Neural cell (in vitro differentiated cells): ENCODE measurements at regions not wholly inside any gene's neighbourhood (a gene's known extent, or its start where the extent isn't known, plus 50 kb on each side); places are given as distances from the start of the nearest gene placed in this dataset.

Experiments used
- H2AFZ ChIP-seq: fragments of 200-600, 300-800 bp; sonication (generic), shearing (Covaris generic); 2 replicates; pipeline ENCODE4 v1.6.0; 2014; ENCODE audit warnings: low read depth, mild to moderate bottlenecking, antibody characterized with exemption, low read length, moderate library complexity
- H3F3A ChIP-seq: fragments of 200-600 bp; shearing (Covaris generic); 2 replicates; pipeline ENCODE4 v1.6.1; 2016; ENCODE audit warnings: mild to moderate bottlenecking, moderate library complexity, mixed read lengths, antibody characterized with exemption, low read length; ENCODE audit not compliant: insufficient read depth, poor library complexity, severe bottlenecking
- H3K27ac ChIP-seq: fragments of 200-600, 300-800 bp; sonication (generic), shearing (Covaris generic); 2 replicates; pipeline ENCODE4 v1.5.1; 2014; ENCODE audit warnings: mild to moderate bottlenecking, low read length, moderate library complexity
- H3K27me3 ChIP-seq: fragments of 300-800, 200-600 bp; sonication (generic), shearing (Covaris generic); 2 replicates; pipeline ENCODE4 v1.6.0; 2014; ENCODE audit warnings: mild to moderate bottlenecking, low read depth, low read length, moderate library complexity; ENCODE audit not compliant: insufficient read depth
- H3K36me3 ChIP-seq: fragments of 300-800, 200-600 bp; sonication (generic), shearing (Covaris generic); 2 replicates; pipeline ENCODE4 v1.5.1; 2014; ENCODE audit warnings: mild to moderate bottlenecking, antibody characterized with exemption, low read length, moderate library complexity; ENCODE audit not compliant: insufficient read depth
- H3K4me2 ChIP-seq: fragments of 300-800, 200-600 bp; sonication (generic), shearing (Covaris generic); 2 replicates; pipeline ENCODE4 v1.6.0; 2014; ENCODE audit warnings: mild to moderate bottlenecking, low read length
- H3K4me3 ChIP-seq: fragments of 300-800, 200-600 bp; sonication (generic), shearing (Covaris generic); 2 replicates; pipeline ENCODE4 v1.5.1; 2014; ENCODE audit warnings: mild to moderate bottlenecking, low read length, moderate library complexity
- H3K79me2 ChIP-seq: fragments of 200-600 bp; shearing (Covaris generic); replicated peaks from 2 replicates; pipeline ENCODE4 v1.6.0; 2014; ENCODE audit warnings: mild to moderate bottlenecking, low read length, moderate library complexity; ENCODE audit not compliant: insufficient read depth
- H3K9ac ChIP-seq: fragments of 300-800, 200-600 bp; sonication (generic), shearing (Covaris generic); 2 replicates; pipeline ENCODE4 v1.6.1; 2016; ENCODE audit warnings: mild to moderate bottlenecking, low read length, mixed read lengths
- H3K9me2 ChIP-seq: fragments of 200-600 bp; shearing (Covaris generic); 2 replicates; pipeline ENCODE4 v1.6.1; 2016; ENCODE audit warnings: mild to moderate bottlenecking, low read length, mixed read lengths; ENCODE audit not compliant: insufficient read depth
- H3K9me3 ChIP-seq: fragments of 200-600, 300-800 bp; sonication (generic), shearing (Covaris generic); 2 replicates; pipeline ENCODE4 v1.6.1; 2016; ENCODE audit warnings: mild to moderate bottlenecking, mixed run types, low read length, moderate library complexity, mixed read lengths
- H4K20me1 ChIP-seq: fragments of 200-600 bp; shearing (Covaris generic); 2 replicates; pipeline ENCODE4 v1.6.1; 2016; ENCODE audit warnings: mild to moderate bottlenecking, mixed run types; ENCODE audit not compliant: insufficient read depth
- CTCF ChIP-seq: fragments of 450-650 bp; IDR thresholded peaks from 2 replicates; pipeline ENCODE4 v1.5.1; 2014; ENCODE audit warnings: antibody characterized with exemption, mild to moderate bottlenecking, moderate library complexity; ENCODE audit not compliant: poor library complexity, severe bottlenecking
- EP300 ChIP-seq: fragments of 450-650 bp; conservative IDR thresholded peaks from 2 replicates; pipeline ENCODE4 v1.6.1; 2014; ENCODE audit warnings: antibody characterized with exemption, mild to moderate bottlenecking, moderate library complexity; ENCODE audit not compliant: poor library complexity, severe bottlenecking
- EZH2 ChIP-seq: fragments of 200-600, 300-800 bp; shearing (Covaris generic), sonication (generic); IDR thresholded peaks from 2 replicates; pipeline ENCODE4 v1.6.1; 2014; ENCODE audit warnings: antibody characterized with exemption, low read length, borderline replicate concordance, mild to moderate bottlenecking; ENCODE audit not compliant: insufficient read depth, poor library complexity, severe bottlenecking
- MXI1 ChIP-seq: fragments of 450-650 bp; conservative IDR thresholded peaks from 2 replicates; pipeline ENCODE4 v1.6.1; 2014; ENCODE audit warnings: antibody characterized with exemption, mild to moderate bottlenecking; ENCODE audit not compliant: poor library complexity, severe bottlenecking
- POLR2AphosphoS5 ChIP-seq: IDR thresholded peaks from 2 replicates; pipeline ENCODE4 v1.6.1; 2012
- RAD21 ChIP-seq: fragments of 450-650 bp; conservative IDR thresholded peaks from 2 replicates; pipeline ENCODE4 v1.6.1; 2014; ENCODE audit warnings: antibody characterized with exemption, mild to moderate bottlenecking, moderate library complexity
- REST ChIP-seq: IDR thresholded peaks from 2 replicates; pipeline ENCODE4 v1.6.1; 2012; ENCODE audit warnings: borderline replicate concordance
- SMC3 ChIP-seq: fragments of 450-650 bp; conservative IDR thresholded peaks from 2 replicates; pipeline ENCODE4 v1.6.1; 2014; ENCODE audit warnings: antibody characterized with exemption, mild to moderate bottlenecking, moderate library complexity; ENCODE audit not compliant: poor library complexity
- TAF1 ChIP-seq: IDR thresholded peaks from 2 replicates; pipeline ENCODE4 v1.6.1; 2012; ENCODE audit warnings: low read depth

- Histone ChIP-seq H3K27ac (peak overlapping the region; percentile 71), H3K9ac (peak overlapping the region; percentile 1), H3K27me3 (no peaks in the 10 kb centered on the region), H3K9me3 (no peaks in the 10 kb centered on the region), H3F3A (peaks cover 9% of the 10 kb centered on the region), H4K20me1 (no peaks in the 10 kb centered on the region), H3K79me2 (no peaks in the 10 kb centered on the region), H3K4me2 (peak overlapping the region; percentile 29), H3K4me3 (peak overlapping the region; percentile 39), H3K9me2 (no peaks in the 10 kb centered on the region), H3K36me3 (no peaks in the 10 kb centered on the region), H2AFZ (no peak overlapping the region)
- TF ChIP-seq MXI1 (peak; percentile 20), EP300 (peak; percentile 7), EZH2 (no peak)
These were observed 351.2 kb downstream of the CDH2 start for GRCh38 chr18:27825689-27826088.

- H3K79me2 ChIP-seq, result no peaks in the 10 kb centered on the region
- no peaks in the 10 kb centered on the region for H3K27me3 ChIP-seq
- no peaks in the 10 kb centered on the region for H3K9me2 ChIP-seq
- H3F3A ChIP-seq, result peaks cover 9% of the 10 kb centered on the region
- TF ChIP-seq POLR2AphosphoS5 (peak; percentile 82), RAD21 (no peak), MXI1 (no peak), EP300 (peak; percentile 85), REST (peak; percentile 97)
- H3K36me3 ChIP-seq, result no peaks in the 10 kb centered on the region
- H3K9me3 ChIP-seq, result no peaks in the 10 kb centered on the region
- peak overlapping the region; percentile 29 for H3K4me2 ChIP-seq
- H4K20me1 ChIP-seq, result no peaks in the 10 kb centered on the region
- no peak overlapping the region for H2AFZ ChIP-seq
- H3K27ac ChIP-seq, result peak overlapping the region; percentile 71
- H3K9ac ChIP-seq, result no peak overlapping the region
- H3K4me3 ChIP-seq, result peak overlapping the region; percentile 39
These were observed 351.9 kb downstream of the CDH2 start for GRCh38 chr18:27824841-27825681.

DNA sequence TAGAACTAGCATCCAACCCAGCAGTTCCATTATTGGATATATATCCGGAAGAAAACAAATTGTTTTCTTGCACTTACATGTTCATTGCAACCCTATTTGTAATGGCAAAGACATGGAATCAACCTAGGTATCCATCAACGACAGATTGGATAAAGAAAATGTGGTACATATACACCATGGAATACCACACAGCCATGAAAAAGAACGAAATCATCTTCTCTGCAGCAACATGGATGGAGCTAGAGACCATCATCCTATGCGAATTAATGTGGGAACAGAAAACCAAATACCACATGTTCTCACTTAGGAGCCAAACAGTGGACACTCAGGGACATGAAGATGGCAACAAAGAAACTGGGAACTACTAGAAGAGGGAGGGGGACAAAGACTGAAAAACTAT is 352.7 kb downstream of the CDH2 start:
- Histone ChIP-seq H3F3A (peaks cover 9% of the 10 kb centered on the region), H3K27ac (peak overlapping the region; percentile 71), H3K9me2 (no peaks in the 10 kb centered on the region)

More for the DNA sequence above, 352.7 kb downstream of the CDH2 start:
- Histone ChIP-seq H4K20me1 (no peaks in the 10 kb centered on the region), H3K9ac (no peak overlapping the region), H3K4me3 (no peak overlapping the region), H3K9me3 (no peaks in the 10 kb centered on the region), H3K79me2 (no peaks in the 10 kb centered on the region), H3K27me3 (no peaks in the 10 kb centered on the region), H2AFZ (no peak overlapping the region), H3K36me3 (no peaks in the 10 kb centered on the region), H3K4me2 (no peak overlapping the region)
- no peak for TF ChIP-seq EP300
- TF ChIP-seq POLR2AphosphoS5, result no peak
- TF ChIP-seq REST, result no peak
- TF ChIP-seq RAD21, result no peak
- TF ChIP-seq TAF1, result no peak
- TF ChIP-seq CTCF, result no peak
- TF ChIP-seq SMC3, result no peak
- no peak for TF ChIP-seq EZH2
- TF ChIP-seq MXI1, result no peak
